ENCODE measurements at regions not wholly inside any gene's neighbourhood (a gene's known extent, or its start where the extent isn't known, plus 50 kb on each side); places are given as distances from the start of the nearest gene placed in this dataset.
"Not testable (repeated sequence)": the region's sequence is repeated elsewhere in the genome, so short reads cannot be mapped to it uniquely, and the experiment has no call there.

- DNase-seq (ENCODE audit: low read depth in 1 of 2, low spot score in 1 of 2), result no peak
Observed at GRCh38 chr10:28892818-28893547, 215.7 kb downstream of the BAMBI start.

DNA sequence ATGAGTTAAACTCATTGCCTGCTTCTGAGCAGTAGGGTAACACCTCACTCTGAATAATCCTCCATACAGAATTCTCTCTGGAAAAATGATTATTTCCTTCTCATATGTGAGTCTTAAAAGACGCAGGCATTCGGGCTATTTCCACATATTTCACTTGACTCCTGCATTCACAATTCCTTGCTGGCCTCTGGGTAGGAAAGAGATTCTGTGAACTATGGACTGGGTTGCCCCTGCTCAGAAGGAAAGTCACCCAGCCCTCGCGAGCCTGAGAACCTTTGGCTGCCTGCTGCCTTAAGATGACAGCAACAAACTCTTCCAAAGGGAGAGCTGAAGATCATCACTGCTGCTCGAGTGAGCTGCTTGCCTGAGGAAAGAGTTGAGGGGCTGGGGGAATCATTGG lies 216.8 kb downstream of the BAMBI start:
- no peak for DNase-seq (ENCODE audit: low read depth in 1 of 2, low spot score in 1 of 2)

DNA sequence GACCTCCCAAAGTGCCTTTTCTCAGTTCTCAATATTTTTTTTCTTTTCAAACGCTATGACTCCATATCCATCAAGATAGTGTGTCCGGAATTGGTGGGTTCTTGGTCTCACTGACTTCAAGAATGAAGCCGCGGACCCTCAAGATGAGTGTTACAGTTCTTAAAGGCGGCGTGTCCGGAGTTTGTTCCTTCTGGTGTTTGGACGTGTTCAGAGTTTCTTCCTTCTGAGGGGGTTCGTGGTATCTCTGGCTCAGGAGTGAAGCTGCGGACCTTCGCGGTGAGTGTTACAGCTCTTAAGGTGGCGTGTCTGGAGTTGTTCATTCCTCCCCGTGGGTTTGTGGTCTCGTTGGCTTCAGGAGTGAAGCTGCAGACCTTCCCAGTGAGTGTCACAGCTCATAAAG lies 218.3 kb downstream of the BAMBI start:
- not testable (repeated sequence) for DNase-seq (ENCODE audit: low read depth in 1 of 2, low spot score in 1 of 2)

- DNase-seq (ENCODE audit: low read depth in 1 of 2, low spot score in 1 of 2), result not testable (repeated sequence)
Observed at GRCh38 chr10:28896791-28897409, 219.6 kb downstream of the BAMBI start.

DNA sequence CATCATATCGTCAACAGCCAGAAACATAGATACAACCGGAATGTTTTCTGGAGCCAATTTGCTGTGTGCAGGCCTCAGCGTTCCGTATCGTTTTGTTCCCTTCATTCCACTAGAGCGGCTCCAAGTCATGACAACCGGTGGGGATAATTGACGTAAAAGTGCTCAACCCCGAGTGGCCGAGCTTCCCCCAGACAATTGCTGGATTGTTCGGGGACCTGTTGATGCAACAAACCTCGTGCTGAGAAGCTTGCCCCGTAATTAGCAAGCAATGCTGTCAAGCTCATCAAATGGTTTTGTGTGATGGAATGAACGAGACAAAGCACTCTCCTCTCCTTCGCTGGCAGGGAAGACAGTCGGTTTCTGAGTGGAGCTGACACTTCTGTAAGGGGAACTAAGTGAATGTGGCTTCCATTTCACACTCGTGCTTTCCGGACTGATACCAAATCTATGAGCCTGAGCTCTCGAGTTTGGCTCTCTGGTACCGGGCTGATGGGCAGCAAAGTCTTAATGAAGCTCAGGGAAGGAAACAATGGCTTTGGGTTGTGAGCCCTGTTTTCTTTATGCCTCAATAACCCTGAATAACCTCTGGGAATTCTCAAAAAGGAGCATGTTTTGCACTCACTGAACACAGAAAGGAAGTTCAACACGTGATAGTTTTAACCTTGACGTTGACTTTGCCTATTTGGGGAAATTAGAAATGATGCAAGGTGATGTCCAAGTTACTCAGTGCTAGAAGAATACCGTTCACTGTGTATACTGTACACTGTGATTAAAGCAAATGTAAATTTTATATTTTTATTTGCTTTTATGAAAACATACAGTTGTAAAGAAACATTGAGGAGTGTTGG lies 220.5 kb downstream of the BAMBI start:
- DNase-seq (ENCODE audit: low read depth in 1 of 2, low spot score in 1 of 2), result no peak

GRCh38 chr10:28902215-28902614 lies 224.9 kb downstream of the BAMBI start:
- no peak for DNase-seq (ENCODE audit: low read depth in 1 of 2, low spot score in 1 of 2)

- no peak for DNase-seq (ENCODE audit: low read depth in 1 of 2, low spot score in 1 of 2)
Observed at GRCh38 chr10:28903063-28903462, 225.7 kb downstream of the BAMBI start.

- no peak for DNase-seq (ENCODE audit: low read depth in 1 of 2, low spot score in 1 of 2)
Observed at GRCh38 chr10:28903736-28904135, 226.4 kb downstream of the BAMBI start.

GRCh38 chr10:28905371-28905770 lies 228.1 kb downstream of the BAMBI start:
- DNase-seq (ENCODE audit: low read depth in 1 of 2, low spot score in 1 of 2), result no peak

DNA sequence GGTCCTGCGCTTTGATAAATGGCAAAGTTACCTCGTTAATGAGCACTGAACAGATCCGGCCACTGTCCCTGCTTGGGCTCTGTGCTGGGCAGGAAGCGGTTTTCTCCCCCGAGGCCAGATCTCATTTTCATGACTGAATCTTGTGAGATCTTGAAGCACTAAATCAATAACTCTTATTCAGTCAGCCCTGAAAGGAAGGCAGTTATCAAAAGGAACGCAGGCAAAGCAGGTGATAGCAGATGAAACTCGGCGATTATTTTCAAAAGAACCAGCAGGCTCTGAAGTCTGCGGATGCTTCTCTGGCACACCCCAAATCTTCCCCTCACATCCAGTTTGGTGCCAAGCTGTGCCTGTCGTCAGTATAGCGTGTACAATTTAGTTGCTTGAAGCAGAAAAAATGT lies 228.7 kb downstream of the BAMBI start:
- no peak for DNase-seq (ENCODE audit: low read depth in 1 of 2, low spot score in 1 of 2)

- DNase-seq (ENCODE audit: low read depth in 1 of 2, low spot score in 1 of 2), result no peak
Observed at GRCh38 chr10:28906415-28906814, 229.1 kb downstream of the BAMBI start.

- no peak for DNase-seq (ENCODE audit: low read depth in 1 of 2, low spot score in 1 of 2)
Observed at GRCh38 chr10:28906934-28907333, 229.6 kb downstream of the BAMBI start.

DNA sequence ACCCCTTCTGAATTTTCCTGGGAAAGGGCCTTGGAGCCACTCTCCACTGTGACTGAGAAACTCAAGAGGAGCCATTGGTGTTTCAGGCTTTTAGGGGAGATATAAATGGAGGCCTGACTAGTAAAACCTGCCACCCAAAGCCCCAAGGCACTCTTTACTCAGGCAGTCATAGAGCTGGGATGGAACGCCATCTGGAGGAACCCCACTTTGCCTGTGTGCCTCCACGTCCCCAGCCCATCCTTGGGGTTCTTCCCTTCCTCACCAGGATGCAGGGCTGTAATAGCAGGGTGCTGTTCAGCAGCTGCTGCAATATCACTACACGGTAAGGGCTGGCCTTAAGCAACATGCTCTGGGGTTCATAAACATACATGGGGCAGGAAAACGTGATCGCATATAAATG lies 232.6 kb downstream of the BAMBI start:
- no peak for DNase-seq (ENCODE audit: low read depth in 1 of 2, low spot score in 1 of 2)

DNA sequence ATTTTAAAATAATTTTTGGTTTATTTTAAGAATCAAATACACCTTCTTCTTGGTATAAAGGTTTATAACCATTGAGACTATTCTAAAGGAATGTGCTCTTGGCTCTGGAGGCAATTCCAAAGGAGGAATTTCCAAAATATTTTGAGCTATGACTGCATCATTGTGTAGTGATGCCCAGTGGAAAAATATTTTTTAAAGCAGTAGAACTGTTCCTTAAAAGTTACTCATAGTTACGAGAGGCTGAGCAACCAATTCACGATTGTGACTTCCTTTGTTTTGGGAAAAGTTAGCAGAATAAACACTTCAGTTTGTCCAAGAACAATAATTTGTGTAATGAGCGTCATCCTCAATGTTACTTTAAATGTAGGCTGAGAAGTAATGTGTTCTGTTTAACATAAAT lies 233.6 kb downstream of the BAMBI start:
- no peak for DNase-seq (ENCODE audit: low read depth in 1 of 2, low spot score in 1 of 2)

- not testable (repeated sequence) for DNase-seq (ENCODE audit: low read depth in 1 of 2, low spot score in 1 of 2)
Observed at GRCh38 chr10:28911511-28911910, 234.2 kb downstream of the BAMBI start.

- DNase-seq (ENCODE audit: low read depth in 1 of 2, low spot score in 1 of 2), result no peak
Observed at GRCh38 chr10:28912017-28912783, 234.9 kb downstream of the BAMBI start.

DNA sequence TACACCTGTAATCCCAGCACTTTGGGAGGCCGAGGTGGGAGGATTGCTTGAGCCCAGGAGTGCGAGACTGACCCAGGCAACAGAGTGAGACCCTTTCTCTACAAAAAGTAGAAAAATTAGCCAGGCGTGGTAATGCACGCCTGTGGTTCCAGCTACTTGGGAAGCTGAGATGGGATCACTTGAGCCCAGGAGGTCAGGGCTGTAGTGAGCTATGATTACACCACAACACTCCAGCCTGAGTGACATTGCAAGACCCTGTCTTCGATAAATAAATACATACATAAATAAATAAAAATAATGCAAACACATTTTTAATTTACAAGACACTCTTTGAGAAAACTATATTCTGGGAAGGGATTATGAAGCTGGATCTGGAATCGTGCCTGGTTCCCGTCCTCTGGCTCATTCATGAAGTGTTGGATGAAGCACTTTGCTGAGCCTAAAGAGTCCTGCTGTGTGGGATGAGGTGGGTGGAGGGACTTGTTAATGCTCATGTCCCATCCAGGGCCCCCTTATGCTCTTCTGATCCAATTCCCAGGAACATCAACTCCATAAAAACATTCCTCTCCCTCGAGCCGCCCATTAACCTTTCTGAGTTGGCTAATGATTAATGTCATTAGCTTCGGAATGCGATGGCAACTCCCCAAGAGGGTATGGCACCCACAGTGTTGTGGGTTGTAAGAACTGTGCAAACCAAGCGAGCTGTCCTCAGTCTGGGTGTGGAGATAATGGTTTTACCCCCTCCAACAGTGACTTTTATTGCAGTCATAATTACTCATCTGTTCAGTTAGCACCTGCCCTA lies 236.3 kb downstream of the BAMBI start:
- no peak for DNase-seq (ENCODE audit: low read depth in 1 of 2, low spot score in 1 of 2)

- DNase-seq (ENCODE audit: low read depth in 1 of 2, low spot score in 1 of 2), result no peak
Observed at GRCh38 chr10:28914701-28915100, 237.4 kb downstream of the BAMBI start.

GRCh38 chr10:28915989-28916588 lies 238.8 kb downstream of the BAMBI start:
- DNase-seq (ENCODE audit: low read depth in 1 of 2, low spot score in 1 of 2), result no peak

DNA sequence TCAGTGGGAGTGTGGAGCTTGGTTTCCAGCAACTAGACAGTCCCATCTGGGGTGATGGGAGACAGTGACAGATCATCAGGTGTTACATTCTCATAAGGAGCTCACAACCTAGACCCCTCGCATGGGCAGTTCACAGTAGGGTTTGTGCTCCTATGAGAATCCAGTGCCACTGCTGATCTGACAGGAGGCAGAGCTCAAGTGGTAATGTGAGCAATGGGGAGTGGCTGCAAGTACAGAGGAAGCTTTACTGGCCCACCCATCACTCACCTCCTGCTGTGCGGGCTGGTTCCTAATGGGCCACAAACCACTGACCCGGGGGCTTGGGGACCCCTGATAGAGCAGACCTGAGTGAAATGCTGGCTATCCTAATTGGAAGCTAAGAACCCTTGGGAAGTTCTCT lies 242.8 kb downstream of the BAMBI start:
- no peak for DNase-seq (ENCODE audit: low read depth in 1 of 2, low spot score in 1 of 2)

Data from activated CD4-positive, alpha-beta T cell treated with anti-CD3 and anti-CD28 coated beads, Interleukin-2, amount 50 U/mL, for 24 hours (primary cell).